ENCODE measurements at regions not wholly inside any gene's neighbourhood (a gene's known extent, or its start where the extent isn't known, plus 50 kb on each side); places are given as distances from the start of the nearest gene placed in this dataset.

DNA sequence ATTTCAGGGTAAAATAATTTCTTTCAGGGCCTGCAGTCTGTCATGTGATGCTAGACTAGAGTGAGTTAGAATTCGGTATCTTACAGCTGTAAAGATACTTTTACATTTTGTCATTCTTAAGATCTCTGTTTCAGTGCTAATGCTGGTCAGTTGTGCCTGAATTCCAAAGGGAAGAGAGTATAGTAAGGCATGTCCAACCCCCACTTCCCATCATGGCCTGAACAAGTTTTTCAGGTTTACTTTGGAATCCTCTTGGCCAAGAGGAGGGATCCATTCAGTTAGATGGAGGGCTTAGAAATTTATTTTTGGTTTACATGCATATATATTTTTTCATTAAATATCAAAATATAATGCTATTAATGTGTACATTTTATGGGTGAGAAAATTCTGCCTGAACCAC, 596.6 kb downstream of the XIRP2 start:
- TF ChIP-seq, protein P1, sequence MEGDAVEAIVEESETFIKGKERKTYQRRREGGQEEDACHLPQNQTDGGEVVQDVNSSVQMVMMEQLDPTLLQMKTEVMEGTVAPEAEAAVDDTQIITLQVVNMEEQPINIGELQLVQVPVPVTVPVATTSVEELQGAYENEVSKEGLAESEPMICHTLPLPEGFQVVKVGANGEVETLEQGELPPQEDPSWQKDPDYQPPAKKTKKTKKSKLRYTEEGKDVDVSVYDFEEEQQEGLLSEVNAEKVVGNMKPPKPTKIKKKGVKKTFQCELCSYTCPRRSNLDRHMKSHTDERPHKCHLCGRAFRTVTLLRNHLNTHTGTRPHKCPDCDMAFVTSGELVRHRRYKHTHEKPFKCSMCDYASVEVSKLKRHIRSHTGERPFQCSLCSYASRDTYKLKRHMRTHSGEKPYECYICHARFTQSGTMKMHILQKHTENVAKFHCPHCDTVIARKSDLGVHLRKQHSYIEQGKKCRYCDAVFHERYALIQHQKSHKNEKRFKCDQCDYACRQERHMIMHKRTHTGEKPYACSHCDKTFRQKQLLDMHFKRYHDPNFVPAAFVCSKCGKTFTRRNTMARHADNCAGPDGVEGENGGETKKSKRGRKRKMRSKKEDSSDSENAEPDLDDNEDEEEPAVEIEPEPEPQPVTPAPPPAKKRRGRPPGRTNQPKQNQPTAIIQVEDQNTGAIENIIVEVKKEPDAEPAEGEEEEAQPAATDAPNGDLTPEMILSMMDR (IDR thresholded peaks at IDR 0.05), result no peak
- TF ChIP-seq POLR2A (IDR thresholded peaks at IDR 0.05), result no peak
